Panc1 (cell line): ENCODE measurements at regions not wholly inside any gene's neighbourhood (a gene's known extent, or its start where the extent isn't known, plus 50 kb on each side); places are given as distances from the start of the nearest gene placed in this dataset.

Source experiments
- ATAC-seq: fragments of 200-7000 bp; cut with Tn5 transposase; 2 replicates; pipeline ENCODE4 v1.9.1; 2020; ENCODE audit warnings: mild to moderate bottlenecking, moderate library complexity
- BruUV-seq: library from RNA; stranded (reverse); fragments of 400-500 nt; replicated peaks from 2 replicates; lab custom pipeline; 2021; lab: Mats Ljungman, UMichigan
- CTCF ChIA-PET: fragments of 300-600 bp; sonication (Branson Sonifier 250); formaldehyde crosslinking; loops from one replicate; lab custom pipeline; 2022; ENCODE audit warnings: antibody characterized with exemption; lab: Charles Lee
- POLR2A ChIA-PET: fragments of 300-600 bp; sonication (Branson Sonifier 250); formaldehyde crosslinking; loops from one replicate; lab custom pipeline; 2022; ENCODE audit warnings: antibody characterized with exemption; lab: Charles Lee
- DNase-seq: peaks from one replicate; pipeline ENCODE4 v3.0.0-alpha.2; 2010; ENCODE audit warnings: low read depth, low spot score
- H3K27ac ChIP-seq: 2 replicates; pipeline ENCODE4 v1.5.1; 2011; ENCODE audit warnings: mild to moderate bottlenecking, low read length, inconsistent platforms
- H3K27me3 ChIP-seq: fragments of 200-500 bp; sonication (Bioruptor generic); 2 replicates; pipeline ENCODE4 v1.6.0; 2014; ENCODE audit warnings: low read length, inconsistent platforms; ENCODE audit not compliant: control insufficient read depth, insufficient read depth
- H3K36me3 ChIP-seq: fragments of 200-500 bp; sonication (Bioruptor generic); 2 replicates; pipeline ENCODE4 v1.5.1; 2014; ENCODE audit warnings: inconsistent platforms, mild to moderate bottlenecking, low read length, moderate library complexity; ENCODE audit not compliant: control insufficient read depth, insufficient read depth
- H3K4me1 ChIP-seq: 2 replicates; pipeline ENCODE4 v1.5.1; 2011; ENCODE audit warnings: inconsistent platforms, mild to moderate bottlenecking, low read length, moderate library complexity; ENCODE audit not compliant: control insufficient read depth, insufficient read depth
- H3K4me3 ChIP-seq, 2 experiments: 2 replicates each; pipeline ENCODE4 v1.5.1; 2011 to 2012; ENCODE audit warnings: low read depth in 2 of 2, low read length in 2 of 2, mild to moderate bottlenecking in 2 of 2, inconsistent platforms in 1 of 2, moderate library complexity in 1 of 2
- H3K9me3 ChIP-seq: fragments of 200-500 bp; sonication (Bioruptor generic); 2 replicates; pipeline ENCODE4 v1.5.1; 2014; ENCODE audit warnings: low read depth, mild to moderate bottlenecking, inconsistent platforms, low read length, moderate library complexity; ENCODE audit not compliant: control insufficient read depth, insufficient read depth
- CTCF ChIP-seq: fragments of 450-650 bp; IDR thresholded peaks from 2 replicates; pipeline ENCODE4 v1.5.1; 2017; ENCODE audit warnings: mild to moderate bottlenecking
- POLR2AphosphoS5 ChIP-seq: IDR thresholded peaks from 2 replicates; pipeline ENCODE4 v1.6.1; 2012; ENCODE audit warnings: mild to moderate bottlenecking, low read depth, low read length, moderate library complexity
- REST ChIP-seq, 2 experiments: IDR thresholded peaks; 2 replicates each; pipeline ENCODE4 v1.6.1; 2011 to 2012; ENCODE audit warnings: low read depth in 2 of 2, control low read depth in 1 of 2, low read length in 1 of 2, mild to moderate bottlenecking in 1 of 2, moderate library complexity in 1 of 2; ENCODE audit not compliant: insufficient read depth in 1 of 2
- SIN3A ChIP-seq: IDR thresholded peaks from 2 replicates; pipeline ENCODE4 v1.6.1; 2012; ENCODE audit warnings: low read depth, mild to moderate bottlenecking, low read length, moderate library complexity, borderline replicate concordance; ENCODE audit not compliant: insufficient read depth
- TCF7L2 ChIP-seq: IDR thresholded peaks from 2 replicates; pipeline ENCODE4 v1.6.1; 2011; ENCODE audit warnings: mild to moderate bottlenecking, low read depth, low read length, inconsistent platforms
- in situ Hi-C: cut with HindIII; loops from 2 replicates; pipeline ENCODE4 v1.10.0; 2016; ENCODE audit warnings: low sequenced_read_pairs, low pct_unique_long_range_greater_than_20kb
- intact Hi-C: fragments of 100-400 bp; cut with micrococcal nuclease; formaldehyde crosslinking; loops from one replicate; pipeline ENCODE4 v1.10.0; 2022; ENCODE audit not compliant: unreplicated experiment

GRCh38 chr1:183719289-183719688 is 66.2 kb upstream of the APOBEC4 start:
- intact Hi-C loops (no loop called here), in situ Hi-C loops (no loop called here)
- Histone ChIP-seq H3K27ac (no peak overlapping the region), H3K9me3 (no peaks in the 10 kb centered on the region), H3K4me3 (no peak overlapping the region), H3K36me3 (no peaks in the 10 kb centered on the region), H3K27me3 (no peaks in the 10 kb centered on the region), H3K4me1 (no peaks in the 10 kb centered on the region)
- no peak for DNase-seq
- ATAC-seq = no peak
- no peak for TF ChIP-seq SIN3A
- BruUV-seq = no TSS peak
- POLR2A ChIA-PET = no interaction called here
- CTCF ChIA-PET = no interaction called here

GRCh38 chr1:183716286-183716685 is 63.2 kb upstream of the APOBEC4 start:
- ATAC-seq (no peak), DNase-seq (no peak)
- ChIA-PET CTCF (no interaction called here), POLR2A (no interaction called here)
- intact Hi-C loops (no loop called here), in situ Hi-C loops (no loop called here)
- Histone ChIP-seq H3K4me3 (no peak overlapping the region), H3K27me3 (no peaks in the 10 kb centered on the region), H3K36me3 (no peaks in the 10 kb centered on the region), H3K9me3 (no peaks in the 10 kb centered on the region), H3K27ac (no peak overlapping the region), H3K4me1 (no peaks in the 10 kb centered on the region)
- TF ChIP-seq REST (IDR thresholded peaks at IDR 0.05; ENCODE audit: insufficient read depth in 1 of 2, low read depth in 2 of 2, low read length in 1 of 2) = no peak
- no peak for TF ChIP-seq SIN3A
- TF ChIP-seq CTCF = no peak
- no peak for TF ChIP-seq TCF7L2
- TF ChIP-seq POLR2AphosphoS5 = no peak
- BruUV-seq = no TSS peak

- DNase-seq (no peak), ATAC-seq (no peak)
- Histone ChIP-seq H3K9me3 (no peaks in the 10 kb centered on the region), H3K27ac (no peak overlapping the region), H3K36me3 (no peaks in the 10 kb centered on the region), H3K27me3 (no peaks in the 10 kb centered on the region), H3K4me3 (no peak overlapping the region), H3K4me1 (no peaks in the 10 kb centered on the region)
- no peak for TF ChIP-seq TCF7L2
- TF ChIP-seq REST (IDR thresholded peaks at IDR 0.05; ENCODE audit: insufficient read depth in 1 of 2, low read depth in 2 of 2, low read length in 1 of 2) = no peak
- no peak for TF ChIP-seq CTCF
- no peak for TF ChIP-seq POLR2AphosphoS5
- no peak for TF ChIP-seq SIN3A
- no TSS peak for BruUV-seq
- ChIA-PET CTCF (no interaction called here), POLR2A (no interaction called here)
- in situ Hi-C loops (no loop called here), intact Hi-C loops (no loop called here)
Measured at GRCh38 chr1:183711741-183712361, 58.7 kb upstream of the APOBEC4 start.
